Osteoblast (primary cell): ENCODE measurements at regions not wholly inside any gene's neighbourhood (a gene's known extent, or its start where the extent isn't known, plus 50 kb on each side); places are given as distances from the start of the nearest gene placed in this dataset.

ENCODE experiments used
- DNase-seq: peaks from one replicate; pipeline ENCODE4 v3.0.0; 2011; ENCODE audit warnings: low spot score, mixed read lengths; ENCODE audit not compliant: insufficient read length; ENCODE audit errors: missing footprints
- H2AFZ ChIP-seq: 2 replicates; pipeline ENCODE4 v1.6.0; 2011; ENCODE audit warnings: mild to moderate bottlenecking, low read length
- H3K27ac ChIP-seq: 2 replicates; pipeline ENCODE4 v1.5.1; 2011; ENCODE audit warnings: mild to moderate bottlenecking, low read depth, low read length, moderate library complexity
- H3K27me3 ChIP-seq: 2 replicates; pipeline ENCODE4 v1.6.0; 2012; ENCODE audit warnings: mild to moderate bottlenecking, control low read depth, inconsistent platforms, low read length, moderate library complexity; ENCODE audit not compliant: insufficient read depth
- H3K36me3 ChIP-seq: 2 replicates; pipeline ENCODE4 v1.5.1; 2011; ENCODE audit warnings: mild to moderate bottlenecking, low read length, control low read depth, moderate library complexity; ENCODE audit not compliant: insufficient read depth
- H3K4me1 ChIP-seq: 2 replicates; pipeline ENCODE4 v1.5.1; 2011; ENCODE audit warnings: mild to moderate bottlenecking, low read length, control low read depth, moderate library complexity; ENCODE audit not compliant: insufficient read depth
- H3K4me2 ChIP-seq: 2 replicates; pipeline ENCODE4 v1.6.0; 2011; ENCODE audit warnings: mild to moderate bottlenecking, low read length; ENCODE audit not compliant: insufficient read depth
- H3K4me3 ChIP-seq: fragments of 200-600 bp; sonication (generic); 3 replicates; pipeline ENCODE4 v1.5.1; 2012; ENCODE audit warnings: mild to moderate bottlenecking, low read length, inconsistent platforms; ENCODE audit not compliant: insufficient read depth
- H3K79me2 ChIP-seq: 2 replicates; pipeline ENCODE4 v1.6.0; 2012; ENCODE audit warnings: mild to moderate bottlenecking, low read length, control low read depth, inconsistent platforms; ENCODE audit not compliant: insufficient read depth
- H3K9me3 ChIP-seq: 2 replicates; pipeline ENCODE4 v1.5.1; 2011; ENCODE audit warnings: low read depth, low read length, control low read depth
- H4K20me1 ChIP-seq: 2 replicates; pipeline ENCODE4 v1.6.0; 2012; ENCODE audit warnings: mild to moderate bottlenecking, low read length, control low read depth; ENCODE audit not compliant: insufficient read depth
- CTCF ChIP-seq: IDR thresholded peaks from 2 replicates; pipeline ENCODE4 v1.5.1; 2011; ENCODE audit warnings: mild to moderate bottlenecking, low read depth, low read length, moderate library complexity; ENCODE audit errors: extremely low read depth

- Histone ChIP-seq H3K4me3 (no peak overlapping the region), H2AFZ (no peak overlapping the region), H3K4me2 (no peak overlapping the region), H3K27ac (no peak overlapping the region), H4K20me1 (no peaks in the 10 kb centered on the region), H3K27me3 (no peaks in the 10 kb centered on the region), H3K9me3 (no peaks in the 10 kb centered on the region), H3K79me2 (no peaks in the 10 kb centered on the region), H3K4me1 (no peaks in the 10 kb centered on the region), H3K36me3 (no peaks in the 10 kb centered on the region)
- DNase-seq: no peak
- no peak for TF ChIP-seq CTCF
Observed at GRCh38 chr9:27765266-27766072, 192.2 kb upstream of the C9orf72 start.

DNA sequence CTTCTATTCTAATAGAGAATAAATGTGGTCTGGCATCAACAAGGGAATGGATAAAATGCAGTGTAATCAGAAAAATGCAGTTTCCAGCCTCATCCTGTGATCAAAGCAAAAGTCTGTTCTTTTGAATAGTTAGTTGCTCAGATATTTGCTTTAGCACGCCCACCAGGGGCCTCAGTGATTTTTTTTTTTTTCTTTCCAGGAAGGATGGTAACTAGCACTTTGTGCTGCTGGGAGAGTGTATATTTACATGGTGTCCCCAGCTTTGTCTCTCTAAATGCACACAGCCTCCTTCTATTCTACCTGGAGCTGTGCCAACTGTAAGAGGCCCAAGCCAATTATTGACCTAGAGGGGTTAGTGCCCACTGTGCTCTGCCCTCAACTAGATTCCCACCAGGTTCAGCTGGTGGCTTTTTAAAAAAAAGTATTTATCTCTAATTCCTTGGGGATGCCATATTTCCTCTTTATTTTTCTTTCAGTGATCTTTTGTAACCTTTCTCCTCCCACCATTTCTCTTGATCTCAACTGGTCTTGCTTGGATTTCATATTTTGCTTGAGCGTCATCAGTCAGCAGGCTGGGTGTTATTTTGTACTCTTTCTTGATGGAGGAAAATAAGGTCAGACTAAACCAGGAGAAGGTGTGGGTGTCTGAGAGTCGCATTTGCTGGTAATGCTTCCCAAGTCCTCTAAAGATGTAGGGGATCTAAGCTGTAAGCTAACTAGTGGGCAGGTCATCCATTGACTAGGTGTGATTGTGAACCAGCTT is 193.0 kb upstream of the C9orf72 start:
- Histone ChIP-seq H4K20me1 (no peaks in the 10 kb centered on the region), H3K27me3 (no peaks in the 10 kb centered on the region), H3K36me3 (no peaks in the 10 kb centered on the region), H3K4me2 (no peak overlapping the region), H3K27ac (no peak overlapping the region), H3K9me3 (no peaks in the 10 kb centered on the region), H3K79me2 (no peaks in the 10 kb centered on the region), H3K4me1 (no peaks in the 10 kb centered on the region), H3K4me3 (no peak overlapping the region), H2AFZ (no peak overlapping the region)
- no peak for TF ChIP-seq CTCF
- no peak for DNase-seq

DNA sequence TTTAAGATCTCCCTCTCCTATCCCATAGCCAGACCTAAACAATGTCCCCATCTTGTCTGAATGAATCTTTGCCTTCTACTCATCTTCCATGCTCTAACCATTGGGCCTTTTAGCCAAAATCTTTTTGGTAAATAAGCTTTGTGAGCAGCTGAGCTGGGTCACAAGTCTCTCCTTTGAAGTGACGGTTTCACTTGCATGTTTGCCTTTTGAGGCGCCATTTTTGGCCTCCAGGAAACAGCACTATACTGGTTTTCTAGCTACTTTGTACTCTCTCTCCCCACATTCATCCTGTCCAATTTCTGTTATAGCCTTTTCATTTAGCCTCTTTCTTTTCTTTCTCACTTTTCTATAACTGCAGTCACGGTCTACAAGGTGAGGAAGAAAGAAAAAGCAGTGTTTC is 195.5 kb upstream of the C9orf72 start:
- no peaks in the 10 kb centered on the region for H3K27me3 ChIP-seq
- no peak for TF ChIP-seq CTCF
- no peak for DNase-seq
- H4K20me1 ChIP-seq: no peaks in the 10 kb centered on the region
- no peak overlapping the region for H3K4me3 ChIP-seq
- H3K4me1 ChIP-seq: no peaks in the 10 kb centered on the region
- no peaks in the 10 kb centered on the region for H3K36me3 ChIP-seq
- H3K4me2 ChIP-seq: no peak overlapping the region
- H3K9me3 ChIP-seq: no peaks in the 10 kb centered on the region
- H3K27ac ChIP-seq: no peak overlapping the region
- no peaks in the 10 kb centered on the region for H3K79me2 ChIP-seq
- H2AFZ ChIP-seq: no peak overlapping the region

- no peaks in the 10 kb centered on the region for H3K27me3 ChIP-seq
- no peak for DNase-seq
- no peaks in the 10 kb centered on the region for H3K4me1 ChIP-seq
- H2AFZ ChIP-seq: no peak overlapping the region
- no peak overlapping the region for H3K4me2 ChIP-seq
- no peaks in the 10 kb centered on the region for H3K36me3 ChIP-seq
- TF ChIP-seq CTCF: no peak
- H3K27ac ChIP-seq: no peak overlapping the region
- H3K9me3 ChIP-seq: no peaks in the 10 kb centered on the region
- H3K79me2 ChIP-seq: no peaks in the 10 kb centered on the region
- H4K20me1 ChIP-seq: no peaks in the 10 kb centered on the region
- H3K4me3 ChIP-seq: no peak overlapping the region
Observed at GRCh38 chr9:27770541-27770940, 197.3 kb upstream of the C9orf72 start.
